Endothelial cell of umbilical vein (primary cell): ENCODE measurements at regions not wholly inside any gene's neighbourhood (a gene's known extent, or its start where the extent isn't known, plus 50 kb on each side); places are given as distances from the start of the nearest gene placed in this dataset.

Experiments used
- BruUV-seq: library from RNA; stranded (reverse); fragments of 400-500 nt; replicated peaks from 2 replicates; lab custom pipeline; 2021; lab: Mats Ljungman, UMichigan
- CTCF ChIA-PET: fragments of 300-600, 350-600 bp; sonication (Branson Sonifier 250); formaldehyde crosslinking; loops from one replicate; lab custom pipeline; 2021; ENCODE audit warnings: antibody characterized with exemption, inconsistent platforms; lab: Charles Lee
- POLR2A ChIA-PET: fragments of 300-600, 350-600 bp; sonication (Branson Sonifier 250); formaldehyde crosslinking; loops from one replicate; lab custom pipeline; 2021; ENCODE audit warnings: antibody characterized with exemption, inconsistent platforms; lab: Charles Lee
- DNase-seq: peaks from one replicate; pipeline ENCODE4 v3.0.0-alpha.2; 2011; ENCODE audit warnings: low read depth, low spot score
- FAIRE-seq: peaks from 2 replicates; lab custom pipeline; 2011; peaks lifted over from hg19 to GRCh38; lab: Jason Lieb, UNC
- H2AFZ ChIP-seq: 2 replicates; pipeline ENCODE4 v1.6.0; 2012; ENCODE audit warnings: low read depth, low read length, control low read depth, inconsistent platforms
- H3K27ac ChIP-seq: 2 replicates; pipeline ENCODE4 v1.5.1; 2011; ENCODE audit warnings: low read depth, mild to moderate bottlenecking, control low read depth, low read length, moderate library complexity; ENCODE audit not compliant: insufficient read depth
- H3K27me3 ChIP-seq, 2 experiments: 2 replicates each; pipeline versions ENCODE4 v1.6.0 to v1.6.1; 2011; ENCODE audit warnings: low read length in 2 of 2, mixed read lengths in 1 of 2; ENCODE audit not compliant: control insufficient read depth in 2 of 2, insufficient read depth in 2 of 2
- H3K36me3 ChIP-seq, 2 experiments: 2 replicates in 1 of 2; 3 replicates in 1 of 2; pipeline ENCODE4 v1.5.1; 2011; ENCODE audit warnings: low read length in 2 of 2, mild to moderate bottlenecking in 1 of 2, moderate library complexity in 1 of 2; ENCODE audit not compliant: control insufficient read depth in 2 of 2, insufficient read depth in 2 of 2; ENCODE audit errors: extremely low read depth in 1 of 2
- H3K4me1 ChIP-seq: 3 replicates; pipeline ENCODE4 v1.5.1; 2011; ENCODE audit warnings: mild to moderate bottlenecking, low read length; ENCODE audit not compliant: control insufficient read depth, insufficient read depth; ENCODE audit errors: extremely low read depth
- H3K4me2 ChIP-seq: 2 replicates; pipeline ENCODE4 v1.6.1; 2011; ENCODE audit warnings: low read length, control low read depth, mixed read lengths; ENCODE audit not compliant: insufficient read depth
- H3K4me3 ChIP-seq, 3 experiments: fragments of 200-600 bp in 1 of 3; sonication (generic), shearing (Covaris generic) in 1 of 3; replicated peaks in 1 of 3; 2 replicates each; pipeline ENCODE4 v1.5.1; 2011 to 2016; ENCODE audit warnings: control low read depth in 3 of 3, low read length in 3 of 3, mild to moderate bottlenecking in 2 of 3, inconsistent platforms in 1 of 3, low read depth in 1 of 3, moderate library complexity in 1 of 3; ENCODE audit not compliant: insufficient read depth in 1 of 3
- H3K79me2 ChIP-seq: 2 replicates; pipeline ENCODE4 v1.6.0; 2012; ENCODE audit warnings: low read length, inconsistent platforms; ENCODE audit not compliant: control insufficient read depth, insufficient read depth
- H3K9ac ChIP-seq: replicated peaks from 2 replicates; pipeline ENCODE3; 2011; ENCODE audit warnings: low read length, control low read depth; ENCODE audit not compliant: insufficient read depth; ENCODE audit errors: extremely low read depth
- H3K9me1 ChIP-seq: replicated peaks from 3 replicates; pipeline ENCODE4 v1.6.0; 2011; ENCODE audit warnings: mild to moderate bottlenecking, low read length; ENCODE audit not compliant: control insufficient read depth, insufficient read depth; ENCODE audit errors: extremely low read depth
- H3K9me3 ChIP-seq: replicated peaks from 2 replicates; pipeline ENCODE4 v1.5.1; 2012; ENCODE audit warnings: low read length, inconsistent platforms; ENCODE audit not compliant: control insufficient read depth, insufficient read depth
- H4K20me1 ChIP-seq: replicated peaks from 2 replicates; pipeline ENCODE3; 2011; ENCODE audit warnings: mild to moderate bottlenecking, low read length; ENCODE audit not compliant: control insufficient read depth, insufficient read depth; ENCODE audit errors: extremely low read depth
- EZH2 ChIP-seq: IDR thresholded peaks from 2 replicates; pipeline ENCODE4 v1.6.1; 2012; ENCODE audit warnings: borderline replicate concordance, low read depth, mild to moderate bottlenecking, moderate library complexity, low read length, inconsistent platforms; ENCODE audit not compliant: severe bottlenecking
- FOS ChIP-seq: IDR thresholded peaks from 2 replicates; pipeline ENCODE4 v1.6.1; 2011; ENCODE audit warnings: mild to moderate bottlenecking, low read length, moderate library complexity, borderline replicate concordance; ENCODE audit not compliant: insufficient read depth
- GATA2 ChIP-seq: IDR thresholded peaks from 2 replicates; pipeline ENCODE4 v1.7.0; 2011; ENCODE audit warnings: low read depth, mild to moderate bottlenecking, moderate library complexity, mixed read lengths, low read length; ENCODE audit not compliant: insufficient read length, insufficient read depth
- JUN ChIP-seq: IDR thresholded peaks from 2 replicates; pipeline ENCODE4 v1.6.1; 2011; ENCODE audit warnings: borderline replicate concordance, low read depth; ENCODE audit not compliant: insufficient read length, insufficient read depth
- MYC ChIP-seq: IDR thresholded peaks from one replicate; pipeline ENCODE4 v1.6.1; 2011; ENCODE audit warnings: mild to moderate bottlenecking, low read depth, low read length
- POLR2A ChIP-seq: IDR thresholded peaks from 2 replicates; pipeline ENCODE4 v1.6.1; 2012; ENCODE audit warnings: low read depth, mild to moderate bottlenecking, control low read depth, low read length
- POLR2AphosphoS5 ChIP-seq: IDR thresholded peaks from 2 replicates; pipeline ENCODE4 v1.6.1; 2012; ENCODE audit warnings: low read depth, mild to moderate bottlenecking, control low read depth, low read length, moderate library complexity; ENCODE audit not compliant: insufficient read depth
- dilution Hi-C: fragments of 300-500 bp; cut with MboI; formaldehyde crosslinking; loops from one replicate; pipeline ENCODE4 v1.15.0; 2019; ENCODE audit warnings: low sequenced_read_pairs; ENCODE audit not compliant: extremely low pct_ligation_motif_present
- intact Hi-C: fragments of 100-400 bp; cut with micrococcal nuclease; formaldehyde crosslinking; loops from one replicate; pipeline ENCODE4 v1.10.0; 2022
- TF ChIP-seq, protein P1 (sequence below), 2 donors: IDR thresholded peaks; 1 replicate in 1 of 2; 2 replicates in 1 of 2; pipeline ENCODE4 v1.5.1; 2011; ENCODE audit warnings: low read length in 2 of 2, mild to moderate bottlenecking in 2 of 2, moderate library complexity in 2 of 2, control low read depth in 1 of 2, inconsistent platforms in 1 of 2, low read depth in 1 of 2; ENCODE audit not compliant: insufficient read depth in 1 of 2; ENCODE audit errors: extremely low read depth in 1 of 2
- TF ChIP-seq, protein P2 (sequence below): IDR thresholded peaks from 2 replicates; pipeline ENCODE4 v1.6.1; 2011; ENCODE audit not compliant: insufficient read depth, insufficient read length

DNA sequence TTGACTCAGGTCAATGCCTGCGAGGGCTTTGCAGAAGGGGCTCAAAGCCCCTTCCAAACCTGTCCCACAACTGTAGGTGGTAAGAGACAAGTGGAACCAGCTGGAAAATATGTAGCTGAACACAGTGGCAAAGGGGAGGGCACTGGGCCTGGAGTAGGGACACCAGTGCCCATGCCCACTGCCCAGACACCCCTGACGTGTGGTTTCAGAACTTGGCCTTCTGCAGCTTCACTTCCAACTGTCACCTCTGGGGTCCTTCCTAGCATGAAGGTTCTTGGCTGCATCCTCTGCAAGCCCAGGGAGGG lies 233.1 kb upstream of the IRX1 start:
- TF ChIP-seq, protein P1, sequence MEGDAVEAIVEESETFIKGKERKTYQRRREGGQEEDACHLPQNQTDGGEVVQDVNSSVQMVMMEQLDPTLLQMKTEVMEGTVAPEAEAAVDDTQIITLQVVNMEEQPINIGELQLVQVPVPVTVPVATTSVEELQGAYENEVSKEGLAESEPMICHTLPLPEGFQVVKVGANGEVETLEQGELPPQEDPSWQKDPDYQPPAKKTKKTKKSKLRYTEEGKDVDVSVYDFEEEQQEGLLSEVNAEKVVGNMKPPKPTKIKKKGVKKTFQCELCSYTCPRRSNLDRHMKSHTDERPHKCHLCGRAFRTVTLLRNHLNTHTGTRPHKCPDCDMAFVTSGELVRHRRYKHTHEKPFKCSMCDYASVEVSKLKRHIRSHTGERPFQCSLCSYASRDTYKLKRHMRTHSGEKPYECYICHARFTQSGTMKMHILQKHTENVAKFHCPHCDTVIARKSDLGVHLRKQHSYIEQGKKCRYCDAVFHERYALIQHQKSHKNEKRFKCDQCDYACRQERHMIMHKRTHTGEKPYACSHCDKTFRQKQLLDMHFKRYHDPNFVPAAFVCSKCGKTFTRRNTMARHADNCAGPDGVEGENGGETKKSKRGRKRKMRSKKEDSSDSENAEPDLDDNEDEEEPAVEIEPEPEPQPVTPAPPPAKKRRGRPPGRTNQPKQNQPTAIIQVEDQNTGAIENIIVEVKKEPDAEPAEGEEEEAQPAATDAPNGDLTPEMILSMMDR (IDR thresholded peaks at IDR 0.05; ENCODE audit: extremely low read depth in 1 of 2, insufficient read depth in 1 of 2, low read depth in 1 of 2, low read length in 2 of 2) = no peak
- TF ChIP-seq POLR2A (no peak), JUN (no peak), MYC (no peak), GATA2 (no peak), POLR2AphosphoS5 (no peak), FOS (no peak), EZH2 (no peak)
- TF ChIP-seq, protein P2, sequence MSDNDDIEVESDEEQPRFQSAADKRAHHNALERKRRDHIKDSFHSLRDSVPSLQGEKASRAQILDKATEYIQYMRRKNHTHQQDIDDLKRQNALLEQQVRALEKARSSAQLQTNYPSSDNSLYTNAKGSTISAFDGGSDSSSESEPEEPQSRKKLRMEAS = no peak
- FAIRE-seq (no peak), DNase-seq (no peak)
- H3K27me3 ChIP-seq = no peaks in the 10 kb centered on the region
- H3K27ac ChIP-seq = no peak overlapping the region
- POLR2A ChIA-PET = no interaction called here
- no peak overlapping the region for H3K9ac ChIP-seq
- H4K20me1 ChIP-seq = no peaks in the 10 kb centered on the region
- no peaks in the 10 kb centered on the region for H3K36me3 ChIP-seq
- H3K79me2 ChIP-seq = no peaks in the 10 kb centered on the region
- no peak overlapping the region for H2AFZ ChIP-seq
- no peak overlapping the region for H3K4me3 ChIP-seq
- CTCF ChIA-PET = no interaction called here
- no peaks in the 10 kb centered on the region for H3K9me1 ChIP-seq
- no peaks in the 10 kb centered on the region for H3K4me1 ChIP-seq
- no peak overlapping the region for H3K4me2 ChIP-seq
- BruUV-seq = no TSS peak
- intact Hi-C loops = no loop called here
- peaks cover 3% of the 10 kb centered on the region for H3K9me3 ChIP-seq
- dilution Hi-C loops = no loop called here
